IMR-90 (cell line): ENCODE measurements at regions not wholly inside any gene's neighbourhood (a gene's known extent, or its start where the extent isn't known, plus 50 kb on each side); places are given as distances from the start of the nearest gene placed in this dataset.

Source experiments
- ATAC-seq: fragments of 200-7000 bp; cut with Tn5 transposase; 2 replicates; pipeline ENCODE4 v1.9.1; 2020; ENCODE audit warnings: low read depth, mild to moderate bottlenecking, moderate library complexity
- BruUV-seq: library from RNA; stranded (reverse); fragments of 400-500 nt; replicated peaks from 2 replicates; lab custom pipeline; 2021; lab: Mats Ljungman, UMichigan
- CTCF ChIA-PET: fragments of 300-600 bp; formaldehyde crosslinking; extraction: SDS; loops from one replicate; lab custom pipeline; 2021; ENCODE audit warnings: antibody characterized with exemption; lab: Yijun Ruan, JAX
- POLR2A ChIA-PET: fragments of 300-600 bp; sonication (Branson Sonifier 250); formaldehyde crosslinking; loops from one replicate; lab custom pipeline; 2022; ENCODE audit warnings: antibody characterized with exemption; ENCODE audit not compliant: unreplicated experiment; lab: Charles Lee
- DNase-seq: peaks from one replicate; pipeline ENCODE4 v3.0.0; 2013
- H2AFZ ChIP-seq: replicated peaks from 2 replicates; pipeline ENCODE3; 2013; ENCODE audit warnings: low read length, mild to moderate bottlenecking; ENCODE audit not compliant: poor library complexity
- H2AK5ac ChIP-seq: 2 replicates; pipeline ENCODE4 v1.6.1; 2013; ENCODE audit warnings: low read depth, low read length, inconsistent platforms
- H2AK9ac ChIP-seq: replicated peaks from 2 replicates; pipeline ENCODE3; 2013; ENCODE audit warnings: mild to moderate bottlenecking, low read depth, low read length, moderate library complexity; ENCODE audit not compliant: poor library complexity
- H2BK120ac ChIP-seq: 2 replicates; pipeline ENCODE4 v1.6.1; 2013; ENCODE audit warnings: low read depth, low read length, inconsistent platforms
- H2BK15ac ChIP-seq: 3 replicates; pipeline ENCODE4 v1.6.1; 2013; ENCODE audit warnings: low read depth, low read length, inconsistent platforms
- H2BK20ac ChIP-seq: 2 replicates; pipeline ENCODE4 v1.6.1; 2013; ENCODE audit warnings: low read depth, mild to moderate bottlenecking, inconsistent platforms, low read length, moderate library complexity
- H2BK5ac ChIP-seq: 2 replicates; pipeline ENCODE4 v1.6.1; 2013; ENCODE audit warnings: mild to moderate bottlenecking, low read depth, low read length, inconsistent platforms; ENCODE audit not compliant: poor library complexity, severe bottlenecking
- H3K14ac ChIP-seq: replicated peaks from 2 replicates; pipeline ENCODE4 v1.6.1; 2013; ENCODE audit warnings: low read depth, low read length, inconsistent platforms
- H3K18ac ChIP-seq: 2 replicates; pipeline ENCODE4 v1.6.1; 2013; ENCODE audit warnings: low read depth, low read length, control low read depth
- H3K23ac ChIP-seq: 2 replicates; pipeline ENCODE4 v1.6.1; 2013; ENCODE audit warnings: low read depth, low read length, inconsistent platforms
- H3K27ac ChIP-seq: 2 replicates; pipeline ENCODE4 v1.5.1; 2013; ENCODE audit warnings: mild to moderate bottlenecking, control low read depth, low read length; ENCODE audit not compliant: insufficient read depth
- H3K27me3 ChIP-seq: 2 replicates; pipeline ENCODE4 v1.6.1; 2013; ENCODE audit warnings: low read length; ENCODE audit not compliant: control insufficient read depth, insufficient read depth
- H3K36me3 ChIP-seq: 2 replicates; pipeline ENCODE4 v1.6.1; 2013; ENCODE audit warnings: low read length, mixed read lengths; ENCODE audit not compliant: control insufficient read depth, insufficient read depth
- H3K4ac ChIP-seq: 2 replicates; pipeline ENCODE4 v1.6.1; 2013; ENCODE audit warnings: low read depth, low read length, inconsistent platforms
- H3K4me1 ChIP-seq: 2 replicates; pipeline ENCODE4 v1.6.1; 2013; ENCODE audit warnings: low read length, mixed read lengths; ENCODE audit not compliant: control insufficient read depth, insufficient read depth
- H3K4me2 ChIP-seq: 2 replicates; pipeline ENCODE4 v1.6.1; 2013; ENCODE audit warnings: low read depth, mild to moderate bottlenecking, control low read depth, low read length, moderate library complexity
- H3K4me3 ChIP-seq: 2 replicates; pipeline ENCODE4 v1.5.1; 2013; ENCODE audit warnings: low read depth, mild to moderate bottlenecking, control low read depth, low read length, moderate library complexity; ENCODE audit not compliant: insufficient read depth
- H3K56ac ChIP-seq: 2 replicates; pipeline ENCODE4 v1.6.1; 2013; ENCODE audit warnings: low read length, inconsistent platforms; ENCODE audit not compliant: insufficient read depth; ENCODE audit errors: extremely low read depth
- H3K79me1 ChIP-seq, 2 experiments: 2 replicates each; pipeline ENCODE4 v1.6.1; 2013; ENCODE audit warnings: low read length in 2 of 2, inconsistent platforms in 1 of 2, low read depth in 1 of 2
- H3K9ac ChIP-seq: 2 replicates; pipeline ENCODE4 v1.6.1; 2013; ENCODE audit warnings: low read depth, low read length, control low read depth
- H3K9me1 ChIP-seq: 2 replicates; pipeline ENCODE4 v1.6.1; 2013; ENCODE audit warnings: low read length, inconsistent platforms; ENCODE audit not compliant: insufficient read depth
- H3K9me3 ChIP-seq: 2 replicates; pipeline ENCODE4 v1.6.1; 2013; ENCODE audit warnings: low read length; ENCODE audit not compliant: control insufficient read depth, insufficient read depth
- H4K20me1 ChIP-seq: 2 replicates; pipeline ENCODE4 v1.6.1; 2013; ENCODE audit warnings: low read length, inconsistent platforms; ENCODE audit not compliant: insufficient read depth
- H4K5ac ChIP-seq: 2 replicates; pipeline ENCODE4 v1.6.1; 2013; ENCODE audit warnings: mild to moderate bottlenecking, low read depth, low read length, control low read depth
- H4K8ac ChIP-seq, 2 experiments: 2 replicates each; pipeline ENCODE4 v1.6.1; 2013; ENCODE audit warnings: low read depth in 2 of 2, low read length in 2 of 2, control low read depth in 1 of 2, inconsistent platforms in 1 of 2
- H4K91ac ChIP-seq: 2 replicates; pipeline ENCODE4 v1.6.1; 2013; ENCODE audit warnings: low read depth, low read length, inconsistent platforms; ENCODE audit not compliant: insufficient read depth
- BHLHE40 ChIP-seq: fragments of 150-350 bp; IDR thresholded peaks from 2 replicates; pipeline ENCODE4 v1.6.1; 2016; ENCODE audit warnings: mild to moderate bottlenecking, low read depth, low read length
- CHD1 ChIP-seq: IDR thresholded peaks from 2 replicates; pipeline ENCODE4 v1.6.1; 2012; ENCODE audit warnings: low read depth, low read length, improper control_type of control experiment
- ELK1 ChIP-seq: fragments of 150-350 bp; IDR thresholded peaks from 2 replicates; pipeline ENCODE4 v1.6.1; 2016; ENCODE audit warnings: low read depth, mild to moderate bottlenecking, low read length, moderate library complexity, borderline replicate concordance
- MAZ ChIP-seq: IDR thresholded peaks from 2 replicates; pipeline ENCODE4 v1.6.1; 2012; ENCODE audit warnings: low read depth, mild to moderate bottlenecking, low read length, improper control_type of control experiment, moderate library complexity, borderline replicate concordance
- MXI1 ChIP-seq: IDR thresholded peaks from 2 replicates; pipeline ENCODE4 v1.6.1; 2012; ENCODE audit warnings: low read depth, mild to moderate bottlenecking, low read length, moderate library complexity, borderline replicate concordance
- NFE2L2 ChIP-seq: fragments of 150-350 bp; IDR thresholded peaks from 2 replicates; pipeline ENCODE4 v1.6.1; 2016; ENCODE audit warnings: low read depth, mild to moderate bottlenecking, low read length
- POLR2A ChIP-seq: IDR thresholded peaks from 2 replicates; pipeline ENCODE4 v1.6.1; 2012; ENCODE audit warnings: mild to moderate bottlenecking, low read depth, low read length
- RAD21 ChIP-seq: IDR thresholded peaks from 2 replicates; pipeline ENCODE4 v1.6.1; 2012; ENCODE audit warnings: low read length, improper control_type of control experiment
- RCOR1 ChIP-seq: IDR thresholded peaks from 2 replicates; pipeline ENCODE4 v1.6.1; 2012; ENCODE audit warnings: mild to moderate bottlenecking, low read length, improper control_type of control experiment; ENCODE audit not compliant: insufficient replicate concordance
- RFX5 ChIP-seq: IDR thresholded peaks from 2 replicates; pipeline ENCODE4 v1.8.0; 2012; ENCODE audit warnings: low read depth, mild to moderate bottlenecking, low read length, moderate library complexity
- USF2 ChIP-seq: fragments of 150-350 bp; IDR thresholded peaks from 2 replicates; pipeline ENCODE4 v1.6.1; 2017; ENCODE audit warnings: mild to moderate bottlenecking, antibody characterized with exemption, low read length, low read depth
- WGBS, 2 experiments: methylation state at CpG; one replicate each; pipeline versions ENCODE4 v1.1.5 to v1.1.7; 2013; ENCODE audit warnings: missing lambda C conversion rate in 2 of 2; ENCODE audit not compliant: insufficient read length in 1 of 2; ENCODE audit errors: extremely low coverage in 2 of 2; 5-methylcytosine and 5-hydroxymethylcytosine counted together
- dilution Hi-C: fragments of 300-500 bp; cut with HindIII; formaldehyde crosslinking; loops from one replicate; pipeline ENCODE4 v1.14.3; 2018; ENCODE audit warnings: low sequenced_read_pairs; ENCODE audit not compliant: unreplicated experiment
- in situ Hi-C: fragments of 300-500 bp; cut with MboI; formaldehyde crosslinking; loops from 3 replicates; pipeline ENCODE4 v1.14.3; 2019; ENCODE audit warnings: low sequenced_read_pairs, inconsistent platforms, mixed read lengths
- intact Hi-C: fragments of 100-400 bp; cut with micrococcal nuclease; formaldehyde crosslinking; loops from 2 replicates; pipeline ENCODE4 v1.10.0; 2022

- no peak overlapping the region for H4K8ac ChIP-seq
- ChIA-PET POLR2A (no interaction called here), CTCF (no interaction called here)
- no peak overlapping the region for H3K4ac ChIP-seq
- 0 out of 2 replicates have a peak overlapping the region, but pooled peaks have one; percentile 34 for H2BK20ac ChIP-seq
- H3K4me2 ChIP-seq = no peak overlapping the region
- no peak overlapping the region for H3K23ac ChIP-seq
- no peaks in the 10 kb centered on the region for H3K79me1 ChIP-seq
- H3K9me3 ChIP-seq = no peaks in the 10 kb centered on the region
- no peak overlapping the region for H3K14ac ChIP-seq
- no peak overlapping the region for H3K27ac ChIP-seq
- no peak overlapping the region for H3K9ac ChIP-seq
- peaks cover 2% of the 10 kb centered on the region; the same call in 1 of the 2 replicates for H4K20me1 ChIP-seq
- H3K56ac ChIP-seq = no peak overlapping the region
- H2AFZ ChIP-seq = peak overlapping the region; percentile 69
- in situ Hi-C loops = loop anchor here (10.0 kb wide), 1 partner anchor 385 kb away; no protein-coding TSS in a partner anchor
- H2BK15ac ChIP-seq = no peak overlapping the region
- dilution Hi-C loops = no loop called here
- H3K18ac ChIP-seq = no peak overlapping the region
- H4K5ac ChIP-seq = no peak overlapping the region
- ATAC-seq = no peak
- H3K9me1 ChIP-seq = peaks cover 16% of the 10 kb centered on the region
- H3K4me3 ChIP-seq = no peak overlapping the region
- WGBS, 2 experiments = 95% methylated on average over 4 of the region's 14 CpGs; no CpG with 5 or more reads in 1 of the 2 experiments
- H2BK120ac ChIP-seq = no peak overlapping the region
- no peak overlapping the region for H4K91ac ChIP-seq
- no peak overlapping the region for H2BK5ac ChIP-seq
- H3K36me3 ChIP-seq = no peaks in the 10 kb centered on the region
- H2AK5ac ChIP-seq = no peak overlapping the region
- H3K27me3 ChIP-seq = peaks cover 6% of the 10 kb centered on the region; the same call in 1 of the 2 replicates
- no peak overlapping the region for H2AK9ac ChIP-seq
- BruUV-seq = no TSS peak
- H3K4me1 ChIP-seq = peaks cover 18% of the 10 kb centered on the region
- intact Hi-C loops = no loop called here
- DNase-seq = no peak
- TF ChIP-seq MXI1 = no peak
- no peak for TF ChIP-seq NFE2L2
- TF ChIP-seq USF2 = no peak
- no peak for TF ChIP-seq RCOR1
- no peak for TF ChIP-seq RFX5
- TF ChIP-seq ELK1 = no peak
- no peak for TF ChIP-seq BHLHE40
- TF ChIP-seq CHD1 = no peak
- no peak for TF ChIP-seq POLR2A
- TF ChIP-seq RAD21 = no peak
- TF ChIP-seq MAZ = no peak
These were observed 57.8 kb upstream of the HAAO start for GRCh38 chr2:42850016-42850805.
